Pancreas (tissue), 10 donors: ENCODE measurements at regions not wholly inside any gene's neighbourhood (a gene's known extent, or its start where the extent isn't known, plus 50 kb on each side); places are given as distances from the start of the nearest gene placed in this dataset.
A peak's percentile ranks its signal among the peaks of the same experiment; 100 is the strongest.

Source experiments
- ATAC-seq, 4 donors: fragments of 200-7000 bp; cut with Tn5 transposase; one replicate each; pipeline versions ENCODE4 v1.8.0 to v1.9.1; 2020; ENCODE audit warnings: mild to moderate bottlenecking in 4 of 4, moderate library complexity in 4 of 4
- DNase-seq, 6 donors: peaks; one replicate each; pipeline ENCODE4 v3.0.0-alpha.2; 2020
- FAIRE-seq: peaks from 2 replicates; lab custom pipeline; 2012; peaks lifted over from hg19 to GRCh38; lab: Jason Lieb, UNC
- H3K27ac ChIP-seq, 4 donors: fragments of 200-600 bp; sonication (generic); 1 replicate in 3 of 4; 2 replicates in 1 of 4; pipeline versions ENCODE4 v1.5.0 to v1.8.0; 2020
- H3K27me3 ChIP-seq, 4 donors: fragments of 200-600 bp; one replicate each; pipeline ENCODE4 v1.8.0; 2021
- H3K36me3 ChIP-seq, 3 donors: fragments of 200-600 bp; sonication (generic) in 1 of 3; one replicate each; pipeline versions ENCODE4 v1.5.0 to v1.8.0; 2020 to 2021
- H3K4me1 ChIP-seq, 3 donors: fragments of 200-600 bp; one replicate each; pipeline ENCODE4 v1.8.0; 2021
- H3K4me3 ChIP-seq, 4 donors: fragments of 200-600 bp; sonication (generic) in 2 of 4; one replicate each; pipeline versions ENCODE4 v1.5.0 to v1.8.0; 2020 to 2021
- H3K9me3 ChIP-seq, 4 donors: fragments of 200-600 bp; one replicate each; pipeline ENCODE4 v1.8.0; 2021
- CTCF ChIP-seq, 4 donors: fragments of 200-600 bp; sonication (generic) in 3 of 4; IDR thresholded peaks; one replicate each; pipeline versions ENCODE4 v1.5.0 to v1.8.0; 2021; ENCODE audit warnings: antibody characterized with exemption in 4 of 4
- WGBS, 2 donors: extraction: QIAGEN DNeasy Blood & Tissue Kit; methylation state at CpG; one replicate each; pipeline ENCODE4 v1.1.7; 2013; 5-methylcytosine and 5-hydroxymethylcytosine counted together
- intact Hi-C, 3 donors: fragments of 100-400 bp; cut with DNase I; formaldehyde crosslinking; loops; one replicate each; pipeline versions ENCODE4 v1.11.1 to v1.14.2; 2022
- donor health status: healthy with polysubstance abuse.
- donor health status: DM: no; HTN: no; CAD: no; lungs with moderate emphysema.
- donor health status: DM: no; HTN: no; CAD: no.
- donor health status: control.
- donor health status: control.
- donor health status: Bipolar disorder and iron deficiency.
- donor health status: DM: yes; HTN: yes; CAD: no.
- donor health status: DM: no; HTN: no; CAD: no.
- donor health status: DM: no; HTN: no; CAD: no.
- donor health status: DM: yes; HTN: yes; CAD: no.

- intact Hi-C loops = no loop called here
- WGBS, 2 donors = 91 to 95% methylated on average over 3 of the region's 3 CpGs
- Histone ChIP-seq H3K36me3 (no peaks in the 10 kb centered on the region), H3K9me3 (no peaks in the 10 kb centered on the region), H3K4me1 (no peaks in the 10 kb centered on the region), H3K27me3 (no peaks in the 10 kb centered on the region), H3K27ac (no peak overlapping the region), H3K4me3 (no peak overlapping the region)
- ATAC-seq (no peak), DNase-seq (no peak), FAIRE-seq (no peak)
- no peak for TF ChIP-seq CTCF (IDR thresholded peaks at IDR 0.05)
Observed at GRCh38 chr11:104372111-104372510, 208.2 kb upstream of the PDGFD start.

- intact Hi-C loops = no loop called here
- WGBS, 2 donors = 89% methylated on average over 3 of the region's 3 CpGs
Observed at GRCh38 chr11:104370478-104370877, 206.5 kb upstream of the PDGFD start.

GRCh38 chr11:104369761-104370160, 205.8 kb upstream of the PDGFD start:
- H3K9me3 ChIP-seq = no peaks in the 10 kb centered on the region
- TF ChIP-seq CTCF (IDR thresholded peaks at IDR 0.05) = no peak
- DNase-seq = no peak
- no peak for ATAC-seq
- H3K27ac ChIP-seq = no peak overlapping the region
- H3K4me1 ChIP-seq = no peaks in the 10 kb centered on the region
- no peaks in the 10 kb centered on the region for H3K36me3 ChIP-seq
- intact Hi-C loops = no loop called here
- no peak overlapping the region for H3K4me3 ChIP-seq
- FAIRE-seq = no peak
- 62 to 64% methylated on average over 4 of the region's 4 CpGs for WGBS, 2 donors
- no peaks in the 10 kb centered on the region for H3K27me3 ChIP-seq

More at GRCh38 chr11:104370478-104370877, 206.5 kb upstream of the PDGFD start:
- Histone ChIP-seq H3K4me1 (no peaks in the 10 kb centered on the region), H3K9me3 (no peaks in the 10 kb centered on the region), H3K27ac (no peak overlapping the region), H3K27me3 (no peaks in the 10 kb centered on the region), H3K4me3 (no peak overlapping the region), H3K36me3 (no peaks in the 10 kb centered on the region)
- no peak for TF ChIP-seq CTCF (IDR thresholded peaks at IDR 0.05)
- DNase-seq (no peak), FAIRE-seq (no peak), ATAC-seq (no peak)

GRCh38 chr11:104366321-104366734, 202.4 kb upstream of the PDGFD start:
- peak in 2 of 6 donors; percentile 32 to 40 for DNase-seq
- H3K36me3 ChIP-seq = no peaks in the 10 kb centered on the region
- no peaks in the 10 kb centered on the region for H3K4me1 ChIP-seq
- ATAC-seq = no peak
- no peak overlapping the region for H3K27ac ChIP-seq
- 74 to 90% methylated on average over 33 of the region's 33 CpGs for WGBS, 2 donors
- no peak for FAIRE-seq
- H3K9me3 ChIP-seq = no peaks in the 10 kb centered on the region
- H3K4me3 ChIP-seq = no peak overlapping the region
- no peaks in the 10 kb centered on the region for H3K27me3 ChIP-seq
- intact Hi-C loops = no loop called here
- no peak for TF ChIP-seq CTCF (IDR thresholded peaks at IDR 0.05)

- ATAC-seq (no peak), DNase-seq (no peak), FAIRE-seq (no peak)
- intact Hi-C loops = no loop called here
- no peaks in the 10 kb centered on the region for H3K27me3 ChIP-seq
- no peaks in the 10 kb centered on the region for H3K36me3 ChIP-seq
- H3K4me1 ChIP-seq = no peaks in the 10 kb centered on the region
- no peaks in the 10 kb centered on the region for H3K9me3 ChIP-seq
- no peak overlapping the region for H3K27ac ChIP-seq
- WGBS, 2 donors = 89 to 94% methylated on average over 6 of the region's 6 CpGs
- H3K4me3 ChIP-seq = no peak overlapping the region
- no peak for TF ChIP-seq CTCF (IDR thresholded peaks at IDR 0.05)
Observed at GRCh38 chr11:104365676-104366075, 201.7 kb upstream of the PDGFD start.
